ENCODE measurements at regions not wholly inside any gene's neighbourhood (a gene's known extent, or its start where the extent isn't known, plus 50 kb on each side); places are given as distances from the start of the nearest gene placed in this dataset.

GRCh38 chr4:154677300-154677699 lies 64.8 kb upstream of the FGG start:
- Histone ChIP-seq H3K4me3 (ENCODE audit: low read length) (no peak overlapping the region), H4K20me1 (ENCODE audit: insufficient read depth, low read length) (no peaks in the 10 kb centered on the region), H3K9ac (ENCODE audit: low read length) (no peak overlapping the region), H3K4me1 (ENCODE audit: low read length) (0 out of 2 replicates have a peak, but pooled peaks cover 3% of the 10 kb centered on the region), H2AFZ (ENCODE audit: low read depth, low read length) (no peak overlapping the region), H3K79me2 (ENCODE audit: low read length) (no peaks in the 10 kb centered on the region), H3K9me3 (ENCODE audit: insufficient read depth, low read length) (no peaks in the 10 kb centered on the region), H3K36me3 (replicated peaks; ENCODE audit: low read depth, low read length) (no peaks in the 10 kb centered on the region), H3K27me3 (ENCODE audit: low read depth, low read length) (no peaks in the 10 kb centered on the region), H3K27ac (ENCODE audit: low read length) (no peak overlapping the region), H3K4me2 (ENCODE audit: low read length) (no peak overlapping the region)
- TF ChIP-seq CTCF (IDR thresholded peaks at IDR 0.05; ENCODE audit: low read depth, low read length), result no peak
- no peak for TF ChIP-seq EZH2phosphoT487 (IDR thresholded peaks at IDR 0.05; ENCODE audit: low read depth)

GRCh38 chr4:154677923-154678322 lies 65.5 kb upstream of the FGG start:
- H3K27ac ChIP-seq (ENCODE audit: low read length), result no peak overlapping the region
- H3K4me3 ChIP-seq (ENCODE audit: low read length), result no peak overlapping the region
- no peaks in the 10 kb centered on the region for H3K4me1 ChIP-seq (ENCODE audit: low read length)
- H3K9ac ChIP-seq (ENCODE audit: low read length), result no peak overlapping the region
- H2AFZ ChIP-seq (ENCODE audit: low read depth, low read length), result no peak overlapping the region
- no peak for TF ChIP-seq EZH2phosphoT487 (IDR thresholded peaks at IDR 0.05; ENCODE audit: low read depth)
- H3K9me3 ChIP-seq (ENCODE audit: insufficient read depth, low read length), result no peaks in the 10 kb centered on the region
- H3K79me2 ChIP-seq (ENCODE audit: low read length), result no peaks in the 10 kb centered on the region
- H3K36me3 ChIP-seq (replicated peaks; ENCODE audit: low read depth, low read length), result no peaks in the 10 kb centered on the region
- no peaks in the 10 kb centered on the region for H3K27me3 ChIP-seq (ENCODE audit: low read depth, low read length)
- no peak overlapping the region for H3K4me2 ChIP-seq (ENCODE audit: low read length)
- H4K20me1 ChIP-seq (ENCODE audit: insufficient read depth, low read length), result no peaks in the 10 kb centered on the region

- H3K79me2 ChIP-seq (ENCODE audit: low read length), result no peaks in the 10 kb centered on the region
- no peak for TF ChIP-seq EZH2phosphoT487 (IDR thresholded peaks at IDR 0.05; ENCODE audit: low read depth)
- no peak for TF ChIP-seq CTCF (IDR thresholded peaks at IDR 0.05; ENCODE audit: low read depth, low read length)
- H3K9me3 ChIP-seq (ENCODE audit: insufficient read depth, low read length), result no peaks in the 10 kb centered on the region
- no peak overlapping the region for H3K27ac ChIP-seq (ENCODE audit: low read length)
- no peaks in the 10 kb centered on the region for H4K20me1 ChIP-seq (ENCODE audit: insufficient read depth, low read length)
- no peaks in the 10 kb centered on the region for H3K4me1 ChIP-seq (ENCODE audit: low read length)
- H3K4me3 ChIP-seq (ENCODE audit: low read length), result no peak overlapping the region
- H3K4me2 ChIP-seq (ENCODE audit: low read length), result no peak overlapping the region
- no peaks in the 10 kb centered on the region for H3K27me3 ChIP-seq (ENCODE audit: low read depth, low read length)
- H3K36me3 ChIP-seq (replicated peaks; ENCODE audit: low read depth, low read length), result no peaks in the 10 kb centered on the region
- no peak overlapping the region for H2AFZ ChIP-seq (ENCODE audit: low read depth, low read length)
- H3K9ac ChIP-seq (ENCODE audit: low read length), result no peak overlapping the region
These were observed 59.7 kb upstream of the LRAT start for GRCh38 chr4:154683956-154684681.

GRCh38 chr4:154686838-154687237 lies 57.0 kb upstream of the LRAT start:
- TF ChIP-seq CTCF (IDR thresholded peaks at IDR 0.05; ENCODE audit: low read depth, low read length) (peak; percentile 43), EZH2phosphoT487 (IDR thresholded peaks at IDR 0.05; ENCODE audit: low read depth) (no peak)
- Histone ChIP-seq H3K36me3 (replicated peaks; ENCODE audit: low read depth, low read length) (no peaks in the 10 kb centered on the region), H3K4me2 (ENCODE audit: low read length) (no peak overlapping the region), H3K4me3 (ENCODE audit: low read length) (no peak overlapping the region), H4K20me1 (ENCODE audit: insufficient read depth, low read length) (no peaks in the 10 kb centered on the region), H3K79me2 (ENCODE audit: low read length) (no peaks in the 10 kb centered on the region), H3K27me3 (ENCODE audit: low read depth, low read length) (no peaks in the 10 kb centered on the region), H3K4me1 (ENCODE audit: low read length) (no peaks in the 10 kb centered on the region), H3K9me3 (ENCODE audit: insufficient read depth, low read length) (no peaks in the 10 kb centered on the region), H2AFZ (ENCODE audit: low read depth, low read length) (no peak overlapping the region), H3K9ac (ENCODE audit: low read length) (no peak overlapping the region), H3K27ac (ENCODE audit: low read length) (no peak overlapping the region)
